ENCODE measurements at regions not wholly inside any gene's neighbourhood (a gene's known extent, or its start where the extent isn't known, plus 50 kb on each side); places are given as distances from the start of the nearest gene placed in this dataset.

DNA sequence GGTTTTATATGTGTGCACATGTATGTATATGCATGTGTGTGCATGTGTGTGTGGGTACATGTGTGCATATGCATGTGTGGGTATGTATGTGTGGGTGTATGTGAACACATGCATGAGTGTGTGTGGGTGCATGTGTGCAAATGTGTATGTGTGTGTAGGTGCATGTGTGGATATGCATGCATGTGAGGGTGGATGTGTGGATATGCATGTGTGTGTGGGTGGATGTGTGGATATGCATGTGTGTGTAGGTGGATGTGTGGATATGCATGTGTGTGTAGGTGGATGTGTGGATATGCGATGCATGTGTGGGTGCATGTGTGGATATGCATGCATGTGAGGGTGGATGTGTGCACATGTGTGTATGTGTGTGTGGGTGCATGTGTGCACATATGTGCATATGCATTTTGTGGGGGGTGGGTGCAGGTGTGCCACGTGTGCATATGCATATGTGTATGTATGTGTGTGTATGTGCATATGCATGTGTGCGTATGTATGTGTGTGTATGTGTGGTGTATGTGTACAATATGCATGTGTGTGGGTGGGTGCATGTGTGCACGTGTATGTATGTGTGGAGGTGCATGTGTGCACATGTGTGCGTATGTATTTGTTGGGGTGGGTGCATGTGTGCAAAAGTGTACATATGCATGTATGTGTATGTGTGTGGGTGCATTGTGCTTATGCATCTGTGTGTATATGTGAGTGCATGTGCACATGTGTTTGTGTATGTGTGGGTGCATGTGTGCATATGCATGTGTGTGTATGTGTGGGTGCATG is 144.2 kb downstream of the GAS1 start:
- no peak for TF ChIP-seq EZH2 (IDR thresholded peaks at IDR 0.05; ENCODE audit: insufficient read depth, low read length)
- TF ChIP-seq, protein P1, sequence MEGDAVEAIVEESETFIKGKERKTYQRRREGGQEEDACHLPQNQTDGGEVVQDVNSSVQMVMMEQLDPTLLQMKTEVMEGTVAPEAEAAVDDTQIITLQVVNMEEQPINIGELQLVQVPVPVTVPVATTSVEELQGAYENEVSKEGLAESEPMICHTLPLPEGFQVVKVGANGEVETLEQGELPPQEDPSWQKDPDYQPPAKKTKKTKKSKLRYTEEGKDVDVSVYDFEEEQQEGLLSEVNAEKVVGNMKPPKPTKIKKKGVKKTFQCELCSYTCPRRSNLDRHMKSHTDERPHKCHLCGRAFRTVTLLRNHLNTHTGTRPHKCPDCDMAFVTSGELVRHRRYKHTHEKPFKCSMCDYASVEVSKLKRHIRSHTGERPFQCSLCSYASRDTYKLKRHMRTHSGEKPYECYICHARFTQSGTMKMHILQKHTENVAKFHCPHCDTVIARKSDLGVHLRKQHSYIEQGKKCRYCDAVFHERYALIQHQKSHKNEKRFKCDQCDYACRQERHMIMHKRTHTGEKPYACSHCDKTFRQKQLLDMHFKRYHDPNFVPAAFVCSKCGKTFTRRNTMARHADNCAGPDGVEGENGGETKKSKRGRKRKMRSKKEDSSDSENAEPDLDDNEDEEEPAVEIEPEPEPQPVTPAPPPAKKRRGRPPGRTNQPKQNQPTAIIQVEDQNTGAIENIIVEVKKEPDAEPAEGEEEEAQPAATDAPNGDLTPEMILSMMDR (IDR thresholded peaks at IDR 0.05; ENCODE audit: insufficient read depth, low read depth, low read length): no peak

Measured in astrocyte (in vitro differentiated cells and primary cell).